ENCODE measurements at regions not wholly inside any gene's neighbourhood (a gene's known extent, or its start where the extent isn't known, plus 50 kb on each side); places are given as distances from the start of the nearest gene placed in this dataset.

DNA sequence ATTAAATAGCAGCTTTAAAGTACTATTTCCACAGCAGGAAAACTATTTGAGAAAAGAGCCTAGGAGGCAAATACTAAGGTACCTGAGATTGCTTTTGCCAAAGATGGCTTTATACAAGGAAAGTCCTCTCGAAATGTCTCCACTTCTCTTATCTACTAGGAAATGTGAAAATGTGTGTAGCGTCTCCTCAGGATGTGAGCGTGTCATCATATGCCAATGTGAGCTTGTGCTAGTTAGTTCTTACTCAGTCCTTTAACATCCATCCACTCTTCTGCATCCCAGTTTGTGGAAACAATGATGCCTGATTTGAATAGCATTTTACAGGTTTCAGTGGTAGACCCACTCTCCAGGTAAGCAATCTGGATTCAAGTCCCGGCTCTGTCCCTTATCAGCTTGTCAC is 421.0 kb downstream of the DYNC2H1 start:
- no peaks in the 10 kb centered on the region for H3K36me3 ChIP-seq
- TF ChIP-seq, protein P1, sequence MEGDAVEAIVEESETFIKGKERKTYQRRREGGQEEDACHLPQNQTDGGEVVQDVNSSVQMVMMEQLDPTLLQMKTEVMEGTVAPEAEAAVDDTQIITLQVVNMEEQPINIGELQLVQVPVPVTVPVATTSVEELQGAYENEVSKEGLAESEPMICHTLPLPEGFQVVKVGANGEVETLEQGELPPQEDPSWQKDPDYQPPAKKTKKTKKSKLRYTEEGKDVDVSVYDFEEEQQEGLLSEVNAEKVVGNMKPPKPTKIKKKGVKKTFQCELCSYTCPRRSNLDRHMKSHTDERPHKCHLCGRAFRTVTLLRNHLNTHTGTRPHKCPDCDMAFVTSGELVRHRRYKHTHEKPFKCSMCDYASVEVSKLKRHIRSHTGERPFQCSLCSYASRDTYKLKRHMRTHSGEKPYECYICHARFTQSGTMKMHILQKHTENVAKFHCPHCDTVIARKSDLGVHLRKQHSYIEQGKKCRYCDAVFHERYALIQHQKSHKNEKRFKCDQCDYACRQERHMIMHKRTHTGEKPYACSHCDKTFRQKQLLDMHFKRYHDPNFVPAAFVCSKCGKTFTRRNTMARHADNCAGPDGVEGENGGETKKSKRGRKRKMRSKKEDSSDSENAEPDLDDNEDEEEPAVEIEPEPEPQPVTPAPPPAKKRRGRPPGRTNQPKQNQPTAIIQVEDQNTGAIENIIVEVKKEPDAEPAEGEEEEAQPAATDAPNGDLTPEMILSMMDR (IDR thresholded peaks at IDR 0.05), result no peak
- no peak overlapping the region for H3K27ac ChIP-seq
- intact Hi-C loops (cut with DNase I), result loop anchor here in 2 of 10 donors (10.0 kb wide), 1 partner anchor 205 kb away; no protein-coding TSS in a partner anchor
- H3K4me1 ChIP-seq, result peaks cover 0 to 5% (median 0%) of the 10 kb centered on the region in 9 donors
- DNase-seq (no peak), ATAC-seq (no peak)
- H3K27me3 ChIP-seq, result no peaks in the 10 kb centered on the region
- H3K9me3 ChIP-seq, result no peaks in the 10 kb centered on the region
- 79 to 83% methylated on average over 4 of the region's 4 CpGs for WGBS, 2 donors
- H3K4me3 ChIP-seq, result no peak overlapping the region

DNA sequence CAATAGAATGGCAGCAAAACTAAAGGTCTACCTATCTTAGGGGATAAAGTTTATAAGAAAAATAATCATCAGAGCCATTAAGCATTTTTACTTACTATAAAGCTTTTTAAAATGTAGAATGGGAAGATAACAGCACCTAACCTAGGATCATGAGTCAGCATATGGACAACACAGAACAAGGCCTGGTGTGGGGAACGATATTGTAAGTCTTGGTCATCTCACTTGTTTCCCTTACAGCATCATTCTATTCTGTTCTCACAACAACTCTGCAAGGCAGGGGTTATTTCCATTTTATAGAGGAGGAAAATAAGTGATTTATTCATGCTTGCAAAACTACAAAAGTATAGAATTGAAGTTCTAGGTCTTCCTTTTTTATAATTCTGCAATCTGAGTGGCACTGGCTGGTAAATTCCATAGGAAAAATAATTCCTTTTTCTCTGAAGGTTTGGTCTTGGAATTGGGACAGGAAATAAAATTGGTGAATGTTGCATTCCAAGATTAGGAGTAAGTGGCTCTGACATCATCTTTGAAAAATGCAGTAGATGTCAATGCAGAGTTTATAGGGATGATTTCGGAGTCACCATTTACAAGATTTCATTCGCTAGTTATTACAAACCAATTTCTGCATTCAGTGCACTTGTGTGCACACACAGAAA is 423.0 kb downstream of the DYNC2H1 start:
- Histone ChIP-seq H3K27me3 (no peaks in the 10 kb centered on the region), H3K9me3 (no peaks in the 10 kb centered on the region), H3K27ac (no peak overlapping the region), H3K36me3 (no peaks in the 10 kb centered on the region), H3K4me3 (no peak overlapping the region), H3K4me1 (peaks cover 0 to 22% (median 16%) of the 10 kb centered on the region in 9 donors)
- ATAC-seq (no peak), DNase-seq (no peak)
- WGBS, 2 donors, result 71 to 81% methylated on average over 3 of the region's 3 CpGs
- intact Hi-C loops (cut with DNase I), result loop anchor here in 2 of 10 donors (10.0 kb wide), 1 partner anchor 207 kb away; no protein-coding TSS in a partner anchor
- TF ChIP-seq, protein P1 (IDR thresholded peaks at IDR 0.05), result no peak

DNA sequence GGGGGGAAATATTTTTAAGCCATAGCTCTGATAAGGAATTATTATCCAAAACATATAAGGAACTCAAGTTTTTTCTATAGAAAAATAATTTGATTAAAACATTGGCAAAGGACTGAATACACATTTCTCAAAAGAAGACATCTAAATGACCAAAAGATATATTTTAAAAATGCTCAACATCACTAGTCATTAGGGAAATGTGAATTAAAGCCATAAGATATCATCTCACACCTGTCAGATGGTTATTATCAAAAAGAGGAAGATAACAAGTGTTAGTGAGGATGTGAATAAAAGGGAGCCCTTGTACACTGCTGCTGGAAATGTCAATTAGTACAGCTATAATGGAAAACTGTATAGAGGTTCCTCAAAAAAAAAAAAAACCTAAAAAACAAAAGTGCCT is 425.0 kb downstream of the DYNC2H1 start:
- Histone ChIP-seq H3K9me3 (no peaks in the 10 kb centered on the region), H3K27ac (no peak overlapping the region), H3K36me3 (no peaks in the 10 kb centered on the region), H3K27me3 (no peaks in the 10 kb centered on the region), H3K4me3 (no peak overlapping the region), H3K4me1 (peaks cover 0 to 23% (median 19%) of the 10 kb centered on the region in 9 donors)
- DNase-seq (no peak), ATAC-seq (no peak)
- intact Hi-C loops (cut with DNase I), result loop anchor here in 2 of 10 donors (10.0 kb wide), 1 partner anchor 209 kb away; no protein-coding TSS in a partner anchor
- TF ChIP-seq, protein P1 (IDR thresholded peaks at IDR 0.05), result no peak

DNA sequence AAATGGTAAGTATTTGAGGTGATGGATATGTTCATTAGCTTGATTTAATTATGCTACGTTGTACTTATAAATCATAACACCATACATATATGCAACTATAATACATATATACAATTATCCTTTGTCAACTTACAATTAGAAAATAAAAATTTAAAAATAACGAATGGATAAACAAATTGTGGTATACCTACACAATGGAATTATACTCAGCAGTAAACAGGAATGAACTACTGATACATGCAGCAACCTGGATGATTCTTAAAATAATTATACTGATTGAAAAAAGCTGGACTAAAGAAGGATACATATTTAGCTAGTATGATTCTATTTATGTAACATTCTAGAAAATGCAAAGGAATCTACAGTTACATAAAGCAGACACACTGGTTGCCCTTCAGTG is 425.7 kb downstream of the DYNC2H1 start:
- H3K4me1 ChIP-seq, result peaks cover 0 to 23% (median 19%) of the 10 kb centered on the region in 9 donors
- H3K9me3 ChIP-seq, result no peaks in the 10 kb centered on the region
- TF ChIP-seq, protein P1 (IDR thresholded peaks at IDR 0.05), result no peak
- no peak overlapping the region for H3K4me3 ChIP-seq
- no peaks in the 10 kb centered on the region for H3K27me3 ChIP-seq
- DNase-seq (no peak), ATAC-seq (no peak)
- H3K27ac ChIP-seq, result no peak overlapping the region
- intact Hi-C loops (cut with DNase I), result loop anchor here in 3 of 10 donors (5.0 to 10.0 kb wide), 2 partner anchors 208 to 210 kb away; no protein-coding TSS in a partner anchor
- WGBS, 2 donors, result 95 to 96% methylated on average over 2 of the region's 2 CpGs
- no peaks in the 10 kb centered on the region for H3K36me3 ChIP-seq
